Transverse colon (tissue), 4 donors: ENCODE measurements at regions not wholly inside any gene's neighbourhood (a gene's known extent, or its start where the extent isn't known, plus 50 kb on each side); places are given as distances from the start of the nearest gene placed in this dataset.

Source experiments
- DNase-seq: peaks from one replicate; pipeline ENCODE4 v3.0.0-alpha.2; 2019
- H3K27ac ChIP-seq, 4 donors: fragments of 200-600 bp; sonication (generic); 2 replicates each; pipeline ENCODE4 v1.5.1; 2016 to 2018; ENCODE audit warnings: inconsistent platforms in 4 of 4
- H3K27me3 ChIP-seq: fragments of 200-600 bp; sonication (generic); 2 replicates; pipeline ENCODE4 v1.5.1; 2017; ENCODE audit warnings: inconsistent platforms
- H3K36me3 ChIP-seq, 4 donors: fragments of 200-600 bp; sonication (generic); 2 replicates each; pipeline ENCODE4 v1.5.1; 2017 to 2019; ENCODE audit warnings: inconsistent platforms in 4 of 4
- H3K4me1 ChIP-seq, 4 donors: fragments of 200-600 bp; sonication (generic); 2 replicates each; pipeline ENCODE4 v1.5.1; 2017 to 2020; ENCODE audit warnings: inconsistent platforms in 4 of 4
- H3K4me3 ChIP-seq, 4 donors: fragments of 200-600 bp; sonication (generic); 1 replicate in 1 of 4; 2 replicates in 3 of 4; pipeline versions ENCODE4 v1.5.1 to v1.6.1; 2017 to 2019; ENCODE audit warnings: inconsistent platforms in 4 of 4
- H3K9me3 ChIP-seq, 2 donors: fragments of 200-600 bp; sonication (generic); 2 replicates each; pipeline ENCODE4 v1.5.1; 2017 to 2019; ENCODE audit warnings: inconsistent platforms in 2 of 2
- EP300 ChIP-seq: sonication (generic); formaldehyde crosslinking; IDR thresholded peaks from one replicate; pipeline ENCODE4 v1.6.1; 2017; ENCODE audit warnings: antibody characterized with exemption, low read depth
- POLR2A ChIP-seq: fragments of 450-650 bp; IDR thresholded peaks from one replicate; pipeline ENCODE4 v1.6.1; 2016; ENCODE audit warnings: antibody characterized with exemption, mild to moderate bottlenecking, moderate library complexity
- POLR2AphosphoS5 ChIP-seq, 3 donors: sonication (generic); formaldehyde crosslinking; IDR thresholded peaks; one replicate each; pipeline ENCODE4 v1.6.1; 2016; ENCODE audit warnings: antibody characterized with exemption in 3 of 3
- WGBS, 2 donors: methylation state at CpG; one replicate each; pipeline ENCODE4 v1.1.5; 2018; ENCODE audit warnings: low coverage in 1 of 2; 5-methylcytosine and 5-hydroxymethylcytosine counted together
- in situ Hi-C, 4 donors: fragments of 200-750 bp; cut with MboI; loops; one replicate each; pipeline versions ENCODE4 v1.15.0 to v1.15.1; 2017; ENCODE audit warnings: low sequenced_read_pairs in 3 of 4, low pct_ligation_motif_present in 1 of 4, low pct_unique_long_range_greater_than_20kb in 1 of 4
- intact Hi-C: fragments of 100-400 bp; cut with DNase I; formaldehyde crosslinking; loops from one replicate; pipeline ENCODE4 v1.15.1; 2023; ENCODE audit warnings: low total_unique reads
- TF ChIP-seq, protein P1 (sequence below), 5 experiments: fragments of 200-600 bp in 3 of 5; fragments of 450-650 bp in 2 of 5; sonication (generic) in 3 of 5; IDR thresholded peaks; 1 replicate in 2 of 5; 2 replicates in 3 of 5; pipeline ENCODE4 v1.5.1; 2016 to 2017; ENCODE audit warnings: antibody characterized with exemption in 5 of 5, inconsistent platforms in 3 of 5, mild to moderate bottlenecking in 2 of 5, moderate library complexity in 1 of 5

DNA sequence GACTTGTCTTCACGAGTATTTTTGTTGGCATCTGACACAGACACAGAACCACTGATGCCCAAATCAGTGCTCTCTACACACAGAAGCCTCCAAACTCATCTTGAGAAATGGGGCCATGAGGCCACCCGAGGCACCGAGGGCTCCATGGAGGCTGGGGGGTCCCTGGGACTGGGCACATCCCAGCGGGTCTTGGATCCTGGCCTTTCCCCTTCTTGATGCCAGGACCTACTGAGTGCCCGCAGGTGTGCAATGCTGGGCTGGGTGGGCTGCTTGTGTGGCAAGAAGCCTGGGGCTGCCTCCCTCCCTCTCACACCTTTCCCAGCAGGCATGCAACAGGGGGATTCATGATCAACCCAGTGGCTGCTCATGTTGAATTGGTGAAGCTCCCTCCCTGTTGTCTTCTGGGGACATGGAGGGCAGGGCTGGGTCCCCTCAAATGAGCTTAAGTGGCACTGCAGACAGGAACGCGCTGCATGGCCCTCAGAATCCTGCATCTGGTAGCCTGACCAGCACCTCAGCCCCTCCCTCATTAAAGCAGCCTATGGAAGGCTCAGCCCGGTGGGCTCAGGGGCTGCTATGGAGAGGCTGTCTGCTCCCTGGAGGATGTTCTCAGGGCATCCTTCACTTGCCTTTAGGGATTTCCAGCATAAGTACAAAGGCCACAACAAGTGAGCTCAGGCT, 63.7 kb upstream of the SIMC1 start:
- TF ChIP-seq POLR2A (no peak), EP300 (no peak), POLR2AphosphoS5 (IDR thresholded peaks at IDR 0.05) (no peak)
- TF ChIP-seq, protein P1, sequence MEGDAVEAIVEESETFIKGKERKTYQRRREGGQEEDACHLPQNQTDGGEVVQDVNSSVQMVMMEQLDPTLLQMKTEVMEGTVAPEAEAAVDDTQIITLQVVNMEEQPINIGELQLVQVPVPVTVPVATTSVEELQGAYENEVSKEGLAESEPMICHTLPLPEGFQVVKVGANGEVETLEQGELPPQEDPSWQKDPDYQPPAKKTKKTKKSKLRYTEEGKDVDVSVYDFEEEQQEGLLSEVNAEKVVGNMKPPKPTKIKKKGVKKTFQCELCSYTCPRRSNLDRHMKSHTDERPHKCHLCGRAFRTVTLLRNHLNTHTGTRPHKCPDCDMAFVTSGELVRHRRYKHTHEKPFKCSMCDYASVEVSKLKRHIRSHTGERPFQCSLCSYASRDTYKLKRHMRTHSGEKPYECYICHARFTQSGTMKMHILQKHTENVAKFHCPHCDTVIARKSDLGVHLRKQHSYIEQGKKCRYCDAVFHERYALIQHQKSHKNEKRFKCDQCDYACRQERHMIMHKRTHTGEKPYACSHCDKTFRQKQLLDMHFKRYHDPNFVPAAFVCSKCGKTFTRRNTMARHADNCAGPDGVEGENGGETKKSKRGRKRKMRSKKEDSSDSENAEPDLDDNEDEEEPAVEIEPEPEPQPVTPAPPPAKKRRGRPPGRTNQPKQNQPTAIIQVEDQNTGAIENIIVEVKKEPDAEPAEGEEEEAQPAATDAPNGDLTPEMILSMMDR (IDR thresholded peaks at IDR 0.05) = no peak
- no peak for DNase-seq
- Histone ChIP-seq H3K36me3 (no peaks in the 10 kb centered on the region), H3K4me1 (no peaks in the 10 kb centered on the region), H3K27ac (no peak overlapping the region), H3K9me3 (no peaks in the 10 kb centered on the region), H3K27me3 (peaks cover 25% of the 10 kb centered on the region), H3K4me3 (no peak overlapping the region)
- in situ Hi-C loops (no loop called here), intact Hi-C loops (no loop called here)
- WGBS, 2 donors = 50 to 90% methylated on average over 1 to 7 of the region's 8 CpGs

DNA sequence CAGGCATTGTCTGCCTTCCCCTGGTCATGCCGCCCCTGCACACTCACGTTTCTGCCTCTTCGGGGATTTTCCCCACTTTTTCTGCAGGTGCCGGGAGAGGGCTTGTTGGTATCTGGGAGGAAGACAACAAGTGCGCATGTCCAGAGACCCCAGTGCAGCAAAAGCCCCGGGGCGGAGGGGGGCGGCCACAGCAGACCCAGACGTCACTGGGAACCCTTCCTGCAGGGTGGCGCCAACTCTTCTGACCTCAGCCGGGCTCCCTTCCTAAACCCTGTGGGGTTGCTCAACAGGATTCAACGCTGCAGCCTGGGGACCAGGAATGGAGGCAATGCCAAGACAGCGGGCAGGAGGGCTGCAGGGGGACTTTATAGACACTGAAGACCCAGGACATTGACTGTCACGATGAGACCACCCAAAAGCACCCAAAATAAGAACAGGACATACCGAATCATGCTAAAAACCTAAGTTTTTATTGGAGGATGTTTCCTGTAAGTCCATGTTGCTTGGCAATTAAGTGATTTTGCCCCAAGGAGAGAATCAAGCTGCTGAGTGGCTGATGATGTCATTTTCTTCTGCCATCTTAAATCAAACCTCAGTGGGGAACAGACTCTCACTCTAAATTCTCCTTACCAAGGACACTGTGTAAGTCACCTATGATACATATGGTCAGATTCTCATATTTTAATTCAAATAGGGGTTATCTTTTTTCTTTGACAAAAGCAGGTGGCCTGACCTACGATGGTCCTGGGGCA, 62.9 kb upstream of the SIMC1 start:
- in situ Hi-C loops = no loop called here

DNA sequence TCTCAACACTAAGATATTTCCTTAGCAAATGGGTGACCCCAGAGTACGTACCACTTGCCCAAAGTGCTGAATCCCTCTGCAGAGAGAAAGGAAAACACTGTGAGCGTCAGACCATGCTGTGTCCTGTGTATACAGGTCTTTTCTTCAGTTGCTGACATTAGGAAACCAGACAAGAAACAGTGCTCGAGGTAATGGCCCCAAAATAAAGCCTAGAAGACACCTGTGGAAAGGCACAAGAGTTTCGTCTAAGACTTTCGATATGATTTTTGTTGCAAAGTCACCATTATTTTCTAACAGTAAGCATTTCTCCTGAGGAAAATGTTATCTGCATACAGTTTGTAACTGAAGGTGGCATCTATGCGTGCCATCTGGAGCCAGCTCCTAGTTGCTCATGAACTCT, 62.0 kb upstream of the SIMC1 start:
- no peak for DNase-seq
- WGBS, 2 donors = 70 to 75% methylated on average over 4 to 6 of the region's 6 CpGs
- no peak for TF ChIP-seq POLR2A
- no peaks in the 10 kb centered on the region for H3K36me3 ChIP-seq
- H3K4me3 ChIP-seq = no peak overlapping the region
- in situ Hi-C loops = no loop called here
- H3K27me3 ChIP-seq = peaks cover 25% of the 10 kb centered on the region
- H3K27ac ChIP-seq = no peak overlapping the region
- no peaks in the 10 kb centered on the region for H3K4me1 ChIP-seq
- intact Hi-C loops = no loop called here
- H3K9me3 ChIP-seq = no peaks in the 10 kb centered on the region

More for the DNA sequence above, 62.9 kb upstream of the SIMC1 start:
- no peak for TF ChIP-seq POLR2AphosphoS5 (IDR thresholded peaks at IDR 0.05)
- TF ChIP-seq POLR2A = no peak
- TF ChIP-seq EP300 = no peak
- TF ChIP-seq, protein P1 (IDR thresholded peaks at IDR 0.05) = no peak
- intact Hi-C loops = no loop called here
- no peak overlapping the region for H3K27ac ChIP-seq
- H3K9me3 ChIP-seq = no peaks in the 10 kb centered on the region
- no peak for DNase-seq
- H3K4me1 ChIP-seq = no peaks in the 10 kb centered on the region
- H3K27me3 ChIP-seq = peaks cover 25% of the 10 kb centered on the region
- no peaks in the 10 kb centered on the region for H3K36me3 ChIP-seq
- H3K4me3 ChIP-seq = no peak overlapping the region
- WGBS, 2 donors = 60 to 80% methylated on average over 3 to 16 of the region's 16 CpGs

DNA sequence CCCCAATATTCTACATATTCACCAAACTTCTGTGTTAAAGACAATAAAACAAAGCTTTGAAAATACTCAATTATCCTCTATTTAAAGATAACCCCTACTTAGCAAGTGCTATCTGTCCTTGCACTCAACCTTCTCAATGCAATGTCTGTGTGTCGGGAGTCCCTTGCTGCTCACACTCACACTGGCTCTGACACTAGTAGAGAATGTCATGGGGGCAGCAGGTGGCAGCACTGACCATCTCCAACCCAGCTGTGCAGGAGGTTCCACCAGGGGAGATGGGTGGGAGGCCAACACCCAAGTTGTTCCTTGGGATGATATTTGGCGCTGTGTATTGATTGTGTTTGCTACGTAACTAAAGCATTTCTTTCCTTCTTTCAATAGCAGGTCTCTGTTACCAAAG, 59.4 kb upstream of the SIMC1 start:
- Histone ChIP-seq H3K27ac (no peak overlapping the region), H3K9me3 (no peaks in the 10 kb centered on the region), H3K36me3 (no peaks in the 10 kb centered on the region), H3K27me3 (peaks cover 21% of the 10 kb centered on the region), H3K4me3 (no peak overlapping the region), H3K4me1 (no peaks in the 10 kb centered on the region)
- no peak for TF ChIP-seq POLR2AphosphoS5 (IDR thresholded peaks at IDR 0.05)
- no peak for TF ChIP-seq EP300
- TF ChIP-seq, protein P1 (IDR thresholded peaks at IDR 0.05) = no peak
- TF ChIP-seq POLR2A = no peak
- in situ Hi-C loops = no loop called here
- 93% methylated on average over 3 of the region's 3 CpGs; no CpG with 5 or more reads in 1 of the 2 donors for WGBS, 2 donors
- no peak for DNase-seq
- intact Hi-C loops = no loop called here
